GM19324 (cell line): ENCODE measurements at regions not wholly inside any gene's neighbourhood (a gene's known extent, or its start where the extent isn't known, plus 50 kb on each side); places are given as distances from the start of the nearest gene placed in this dataset.

Experiments used
- ATAC-seq: cut with Tn5 transposase; IDR thresholded peaks from one replicate; pipeline ENCODE4 v1.9.1; 2021; ENCODE audit warnings: mild to moderate bottlenecking, moderate library complexity; ENCODE audit not compliant: unreplicated experiment, low FRiP score

DNA sequence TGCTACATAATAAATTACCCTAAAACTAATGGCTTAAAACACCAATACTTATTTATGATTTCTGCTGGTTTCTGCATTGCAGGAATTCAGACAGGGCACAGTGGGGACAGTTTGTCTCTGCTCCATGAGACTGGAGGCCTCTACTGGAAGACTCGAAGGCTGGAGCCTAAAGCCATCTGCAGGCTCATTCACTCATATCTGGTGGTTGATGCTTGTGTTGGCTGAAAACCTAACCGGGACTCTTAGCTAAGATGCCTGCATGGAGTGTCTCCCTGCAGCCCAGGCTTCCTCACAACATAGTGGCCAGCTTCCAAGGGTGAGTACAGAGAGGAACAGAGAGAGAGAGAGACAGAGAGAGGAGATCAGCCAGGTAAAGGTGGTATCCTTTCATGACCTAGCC lies 195.5 kb upstream of the FOXA2 start:
- no peak for ATAC-seq

DNA sequence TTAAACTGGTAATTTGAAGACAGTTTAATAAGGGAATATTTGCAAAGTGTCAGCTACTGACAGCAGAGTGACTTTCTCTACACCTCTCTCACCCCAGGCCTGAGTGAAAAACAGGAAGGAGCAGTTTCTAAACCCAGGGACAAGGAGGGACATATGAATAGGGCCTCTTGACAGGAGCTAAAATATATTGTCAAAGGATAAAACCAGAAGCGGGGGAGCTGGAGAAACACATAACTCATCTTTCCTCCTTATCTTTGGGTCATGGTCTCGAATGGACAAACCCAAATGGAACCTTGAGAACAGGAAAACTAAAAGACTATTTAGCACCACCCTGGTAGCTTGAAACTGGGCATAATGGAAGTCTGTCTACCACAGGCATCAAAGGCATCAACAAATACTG lies 197.5 kb upstream of the FOXA2 start:
- no peak for ATAC-seq

DNA sequence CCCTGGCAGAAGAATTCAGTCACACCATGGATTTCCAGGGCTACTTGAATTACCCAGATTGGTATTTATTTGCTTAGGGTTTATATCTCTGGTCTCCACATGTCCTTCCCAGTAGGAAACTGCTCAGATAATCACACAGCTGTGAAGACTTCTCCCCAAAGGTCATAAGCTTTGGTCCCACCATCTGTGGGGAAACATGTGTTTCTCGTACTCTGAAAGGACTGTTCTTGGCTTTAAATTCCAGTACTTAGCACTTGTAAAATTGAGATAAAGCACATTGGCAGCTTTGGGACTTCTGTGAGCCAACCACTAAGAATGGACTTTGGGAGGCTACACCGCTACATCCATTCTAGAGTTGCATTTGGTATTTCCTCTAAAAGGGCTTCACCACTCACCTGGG lies 205.3 kb upstream of the FOXA2 start:
- no peak for ATAC-seq

DNA sequence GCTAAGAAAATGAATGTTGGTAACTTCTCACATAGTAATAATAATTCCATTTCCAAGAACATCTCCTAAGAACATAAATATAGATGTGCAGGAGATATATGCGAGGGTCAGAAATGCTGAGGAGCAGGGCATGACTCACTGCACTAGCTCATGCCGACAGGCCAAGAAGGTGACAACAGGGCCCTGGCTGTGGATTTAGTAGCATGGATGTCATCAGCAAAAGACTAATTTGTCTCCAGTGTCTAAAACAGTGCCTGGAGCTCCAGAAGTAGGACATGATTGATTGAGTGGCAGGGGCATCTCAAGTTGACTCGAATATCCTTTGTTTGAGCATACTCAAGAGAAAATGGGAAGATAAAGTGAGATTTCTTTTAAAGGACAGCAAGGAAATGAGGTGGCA lies 207.0 kb upstream of the FOXA2 start:
- ATAC-seq = no peak

DNA sequence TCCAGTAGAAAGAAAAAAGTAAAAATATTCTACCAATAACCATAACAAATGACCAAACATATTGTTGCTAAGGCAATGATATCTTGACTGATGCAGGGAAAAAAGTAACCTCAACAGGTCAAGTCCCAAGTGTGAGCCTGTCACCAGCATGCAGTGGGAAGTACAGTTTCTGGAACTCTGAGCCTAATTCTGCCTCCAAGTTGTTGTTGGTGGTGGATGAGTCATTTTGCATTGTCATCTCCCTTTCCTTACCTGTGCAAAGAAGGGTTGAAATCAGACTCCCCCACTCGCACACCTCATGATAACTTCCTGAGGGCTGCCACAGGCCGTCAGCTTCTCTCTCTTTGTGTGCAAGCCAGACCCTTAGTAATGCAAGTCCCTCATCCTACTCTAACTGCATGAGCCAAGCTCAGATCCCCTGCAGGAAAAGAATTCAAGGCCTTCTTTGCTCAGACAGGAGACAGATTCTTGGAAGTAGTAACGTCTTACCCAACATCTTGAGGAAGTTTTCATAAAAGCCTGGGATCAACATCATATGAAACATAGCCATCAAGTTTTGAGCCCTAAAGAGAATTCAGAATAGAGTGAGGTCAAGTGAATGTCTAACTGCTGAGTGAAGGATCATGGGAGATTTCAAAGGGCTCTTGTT lies 207.6 kb upstream of the FOXA2 start:
- ATAC-seq = no peak

DNA sequence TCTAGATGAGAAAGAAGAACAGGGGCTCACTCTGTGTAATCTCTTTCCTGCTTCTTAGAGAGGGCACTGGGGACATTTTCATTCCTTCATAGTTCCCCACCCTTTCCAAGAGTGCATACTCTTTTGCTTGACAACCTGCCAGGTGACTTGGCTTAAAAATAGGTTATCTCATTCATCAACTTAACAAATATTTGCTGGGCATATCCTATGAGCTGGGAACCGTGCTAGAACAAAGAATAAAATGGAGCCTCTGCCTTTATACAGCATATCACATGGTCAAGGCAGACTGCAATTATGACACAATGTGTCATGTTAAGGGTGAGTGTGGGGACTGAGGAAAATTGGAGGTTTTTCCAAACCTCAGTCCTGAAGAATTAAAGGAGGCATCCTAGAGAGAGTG lies 209.8 kb upstream of the FOXA2 start:
- no peak for ATAC-seq

DNA sequence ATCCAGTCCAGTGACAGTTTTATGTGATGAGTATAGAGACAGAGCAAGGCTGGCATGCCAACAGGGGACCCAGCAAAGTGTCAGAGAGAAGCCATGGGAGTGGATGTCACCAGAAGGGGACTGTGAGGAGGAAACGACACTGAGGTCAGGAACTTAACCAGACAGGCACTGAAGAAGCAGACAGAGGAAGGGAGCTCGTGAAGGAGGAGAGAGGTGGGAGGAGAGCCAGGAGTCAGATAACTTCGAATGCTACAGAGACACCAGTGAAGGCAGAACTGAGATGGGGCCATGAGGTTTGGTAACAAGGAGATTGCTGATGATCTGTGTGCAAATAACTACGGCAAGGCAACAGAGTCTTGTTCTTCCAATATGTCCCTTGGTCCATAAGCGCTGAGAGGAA lies 211.1 kb upstream of the FOXA2 start:
- no peak for ATAC-seq

DNA sequence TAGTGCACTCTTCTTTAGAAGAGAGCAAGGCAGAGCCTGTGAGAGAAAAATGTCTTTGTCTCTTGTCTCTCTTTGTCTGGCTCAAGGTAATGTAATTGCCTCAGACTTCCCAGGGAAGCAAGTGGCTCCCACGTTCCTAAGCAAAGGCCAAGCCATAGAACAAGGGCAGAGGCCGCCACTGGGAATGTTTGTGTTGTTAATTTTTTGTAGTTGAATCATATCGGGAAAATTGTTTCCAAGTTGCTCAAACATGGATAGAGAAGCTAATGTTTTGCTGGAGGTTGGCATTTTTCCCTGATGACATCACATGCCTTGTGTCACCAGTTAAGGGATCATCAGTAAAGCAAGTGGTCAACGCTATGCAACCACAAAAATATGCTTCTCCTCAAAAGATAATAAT lies 211.5 kb upstream of the FOXA2 start:
- no peak for ATAC-seq

DNA sequence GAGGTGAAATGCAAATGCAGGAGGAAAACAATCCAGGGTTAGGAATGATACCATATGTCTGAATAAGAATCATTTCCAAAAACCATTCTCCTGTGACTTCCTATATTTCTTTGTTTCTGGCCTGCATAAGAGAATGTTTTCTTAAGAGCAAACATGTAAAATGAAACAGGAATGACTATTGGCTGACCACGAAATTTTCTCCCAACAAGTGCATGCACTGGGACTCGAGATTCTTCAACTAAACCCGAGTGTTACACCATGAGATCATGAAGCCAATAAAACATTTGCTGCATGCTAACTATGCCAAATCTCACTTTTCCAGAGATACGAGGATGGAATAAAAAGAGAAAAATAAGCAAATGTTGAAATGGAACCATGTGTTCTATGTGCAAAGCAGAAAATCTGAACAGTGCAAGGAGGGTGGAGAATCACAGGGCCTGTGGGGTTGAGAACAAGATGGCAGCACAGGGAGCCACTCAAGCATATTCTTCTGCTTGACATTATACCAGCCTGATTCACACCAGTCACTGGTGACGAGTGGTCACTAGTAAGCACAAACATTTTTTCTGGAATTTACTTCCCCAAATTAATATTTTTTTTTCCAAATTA lies 212.2 kb upstream of the FOXA2 start:
- no peak for ATAC-seq

DNA sequence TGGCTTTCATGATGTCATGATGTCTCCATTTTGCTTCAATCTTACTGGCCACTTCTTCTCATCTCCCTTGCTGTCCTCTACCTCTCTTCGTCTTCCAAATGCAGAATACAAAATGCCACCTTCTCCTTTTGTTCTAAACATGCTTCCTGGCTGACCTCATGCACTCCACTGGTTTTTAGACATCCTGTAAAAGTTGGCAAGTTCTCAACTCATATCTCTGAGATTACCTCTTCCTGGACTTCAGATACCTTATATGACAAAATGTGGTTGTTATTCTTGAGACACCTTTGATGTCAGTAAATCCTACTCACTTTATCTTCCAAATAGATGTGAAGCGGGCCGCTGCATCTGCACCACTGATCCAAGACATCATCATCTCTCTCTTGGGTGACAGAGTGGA lies 212.7 kb upstream of the FOXA2 start:
- no peak for ATAC-seq

DNA sequence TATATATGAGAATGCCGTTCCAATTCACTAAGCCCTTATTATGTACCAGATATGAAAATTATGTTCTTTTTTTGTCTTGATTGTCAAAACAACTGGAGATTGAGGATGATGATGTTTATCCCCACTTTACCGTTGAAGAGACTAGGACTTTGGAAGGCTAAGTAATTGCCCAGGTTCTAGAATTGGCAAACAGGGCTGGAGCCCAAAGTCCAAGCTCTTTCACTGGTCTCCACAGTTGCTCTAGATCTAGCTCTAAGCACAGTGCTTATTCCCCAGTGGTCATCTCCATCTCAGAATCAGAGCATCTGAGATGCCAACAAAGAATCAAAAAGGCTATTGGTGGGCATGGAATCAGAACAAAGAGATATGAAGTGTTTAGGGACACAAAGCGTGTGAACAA lies 215.3 kb upstream of the FOXA2 start:
- no peak for ATAC-seq

DNA sequence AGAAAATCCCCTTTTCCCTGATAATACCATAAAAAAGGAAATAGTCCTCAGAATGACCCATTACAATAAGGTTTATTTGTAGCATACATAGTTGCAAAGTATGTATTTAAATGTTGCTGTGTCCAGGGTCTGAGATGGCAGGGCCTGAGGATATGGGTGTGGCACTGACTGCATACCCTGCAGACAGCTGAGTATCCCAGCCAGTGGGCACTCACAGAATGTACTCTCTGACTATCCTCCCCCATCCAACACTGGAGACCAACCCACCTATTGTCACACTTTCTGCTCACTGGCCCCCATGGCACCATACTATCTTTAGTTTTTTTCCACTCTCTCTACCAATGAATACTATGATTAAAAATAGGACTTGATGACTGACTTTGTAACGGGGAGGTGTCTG lies 215.8 kb upstream of the FOXA2 start:
- no peak for ATAC-seq

DNA sequence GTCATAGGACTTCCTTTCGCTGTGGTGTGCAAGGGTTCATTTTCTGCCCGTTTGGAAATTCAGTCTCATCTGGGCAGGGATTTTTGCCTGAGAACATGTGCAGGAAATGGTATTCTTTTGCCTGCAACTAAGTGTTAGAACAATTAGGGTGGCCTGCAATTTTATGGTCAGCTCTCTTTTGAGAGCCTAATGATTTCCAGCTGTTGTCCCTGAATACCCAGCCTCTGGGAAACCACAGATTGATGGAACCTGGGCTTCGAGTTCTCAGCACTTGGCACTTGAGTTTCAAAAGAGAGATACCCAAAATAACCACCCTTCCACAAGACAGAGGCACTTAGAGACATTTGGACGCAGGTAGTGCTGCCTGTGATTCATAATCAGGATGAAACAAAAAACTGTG lies 217.2 kb upstream of the FOXA2 start:
- no peak for ATAC-seq

DNA sequence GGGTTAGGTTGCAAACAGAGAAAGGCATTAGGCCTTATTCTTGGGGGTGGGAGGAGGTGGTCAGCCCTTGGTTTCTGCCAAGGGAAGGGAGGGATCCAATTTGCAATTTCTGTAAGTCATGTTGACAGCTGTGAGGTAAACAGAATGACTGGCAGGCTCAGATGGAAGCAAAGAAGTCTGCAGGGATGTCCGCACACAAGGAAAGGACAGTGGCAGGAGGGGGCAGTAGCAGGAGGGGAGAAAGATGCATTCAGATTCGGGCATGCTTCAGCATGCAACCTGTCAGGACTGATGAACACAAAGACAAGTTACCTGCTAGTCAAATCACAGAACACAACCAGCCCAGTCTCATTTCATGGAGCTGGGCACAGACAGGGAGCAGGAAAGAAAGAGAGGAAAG lies 217.9 kb upstream of the FOXA2 start:
- no peak for ATAC-seq

DNA sequence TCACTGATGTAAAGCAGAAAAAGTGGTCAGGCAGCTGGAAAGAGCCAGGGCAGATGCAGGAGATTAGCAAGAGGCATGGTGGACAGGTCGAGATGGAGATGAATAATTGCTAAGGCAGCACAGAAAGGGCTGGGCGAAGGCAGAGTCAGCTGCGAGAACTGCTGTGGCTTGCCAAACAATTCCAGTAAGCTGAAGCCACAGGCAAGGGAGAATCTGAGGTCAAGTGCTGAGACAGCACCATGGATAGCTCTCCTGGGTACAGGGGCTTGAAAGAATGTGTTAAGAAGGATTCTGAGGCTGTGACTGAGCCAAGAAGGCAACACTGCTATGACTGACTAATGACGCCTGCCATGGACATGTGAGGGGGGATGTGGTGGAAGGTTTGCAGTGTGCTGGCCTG lies 220.8 kb upstream of the FOXA2 start:
- ATAC-seq = no peak

DNA sequence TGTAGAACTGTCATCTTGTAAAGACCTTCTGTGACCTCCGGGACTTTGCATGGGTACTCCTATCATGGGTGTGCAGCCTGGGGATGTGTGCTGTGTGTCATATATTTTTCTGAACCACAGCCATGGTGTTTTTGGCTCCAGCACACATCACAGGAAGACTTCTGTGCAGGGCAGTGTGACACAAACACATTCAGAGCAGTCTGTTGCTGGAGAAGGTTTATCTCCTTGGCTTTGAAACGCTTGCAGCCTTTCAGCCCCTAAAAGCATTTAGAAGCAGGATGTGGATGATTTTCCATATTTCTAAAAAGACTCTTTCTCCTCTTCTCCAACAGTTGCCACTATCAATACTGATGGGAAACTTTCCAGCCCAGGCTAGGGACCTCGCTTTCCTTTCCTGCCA lies 221.6 kb upstream of the FOXA2 start:
- no peak for ATAC-seq

DNA sequence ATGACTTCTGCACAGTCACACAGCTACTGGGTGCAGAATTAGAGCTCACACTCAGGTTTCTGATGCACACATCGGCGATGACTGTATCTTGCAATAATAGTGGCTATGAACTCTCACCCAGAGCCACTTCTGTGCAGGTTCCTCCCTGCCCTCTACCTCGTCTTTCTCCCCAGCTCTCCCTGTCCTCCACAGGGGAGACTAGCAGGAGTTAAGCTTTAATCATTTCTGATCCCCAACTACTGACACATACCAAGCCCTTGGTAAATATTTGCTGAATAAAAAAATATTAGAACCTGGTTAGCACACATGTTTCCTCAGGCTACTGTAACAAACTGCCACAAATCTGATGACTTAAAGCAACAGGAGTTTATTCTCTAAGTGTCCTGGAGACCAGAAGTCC lies 222.7 kb upstream of the FOXA2 start:
- ATAC-seq = no peak

DNA sequence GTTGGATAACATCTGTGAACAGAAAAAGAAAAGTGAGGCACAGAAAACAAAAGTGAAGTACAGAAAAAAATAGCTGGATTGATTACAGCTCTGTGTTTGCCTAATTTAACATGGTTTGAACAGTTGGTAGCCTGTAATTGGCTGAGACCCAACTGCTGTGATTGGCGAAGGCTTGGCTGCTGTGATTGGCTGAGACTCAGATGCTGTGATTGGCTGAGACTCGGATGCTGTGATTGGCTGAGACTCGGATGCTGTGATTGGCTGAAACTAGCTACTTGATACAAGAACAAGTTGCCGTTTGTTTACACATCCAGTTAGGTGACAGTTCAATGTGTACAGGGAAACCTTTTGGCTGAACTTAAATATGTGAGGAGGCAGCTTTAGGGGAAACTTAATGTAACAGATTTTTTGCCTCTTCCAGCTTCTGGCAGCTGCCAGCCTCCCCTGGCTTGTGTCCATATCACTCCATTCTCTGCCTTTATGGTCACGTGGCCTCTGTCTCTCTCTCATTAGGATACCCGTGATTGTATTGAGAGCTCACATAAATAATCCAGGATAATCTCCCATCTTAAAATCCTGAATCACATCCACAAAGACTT lies 223.4 kb upstream of the FOXA2 start:
- no peak for ATAC-seq

DNA sequence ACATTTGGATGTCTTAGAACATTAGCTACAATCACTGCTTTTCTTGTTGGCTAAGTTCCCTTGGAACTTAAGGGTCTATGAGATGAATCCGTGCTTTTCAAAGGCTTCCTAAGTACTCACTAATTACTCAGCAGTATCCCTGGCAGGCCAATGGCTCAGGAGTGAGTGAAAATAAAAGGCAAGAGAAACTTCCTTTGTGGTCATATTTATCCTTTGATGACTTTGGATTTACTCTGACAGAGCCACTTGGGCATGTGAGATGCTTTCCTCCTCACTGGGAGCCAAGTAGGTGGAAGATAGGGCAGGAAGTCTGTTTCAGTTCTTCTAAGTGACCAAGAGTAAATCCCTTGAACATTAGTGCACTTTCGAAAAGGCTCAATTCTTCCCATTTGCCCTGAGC lies 224.3 kb upstream of the FOXA2 start:
- no peak for ATAC-seq

DNA sequence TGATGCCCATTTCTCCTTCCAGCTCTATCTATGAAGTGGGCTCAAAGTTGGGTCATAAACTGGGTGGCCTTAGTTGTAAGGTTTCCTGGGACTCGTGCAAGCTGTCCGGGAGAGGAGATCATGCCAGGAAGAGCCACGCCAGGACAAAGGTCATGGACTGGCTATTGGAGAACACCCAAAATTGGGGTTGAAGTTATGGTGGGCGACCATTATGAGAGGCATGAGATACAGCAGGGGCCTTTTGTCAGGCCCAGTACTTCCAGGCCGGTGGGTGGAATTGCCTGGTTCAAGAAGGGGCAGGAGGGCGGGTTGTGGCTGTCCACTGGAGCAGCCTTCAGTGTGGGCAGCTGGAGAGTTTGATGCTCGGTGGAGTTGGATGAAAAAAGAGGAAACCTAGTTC lies 225.1 kb upstream of the SSTR4 start:
- no peak for ATAC-seq

DNA sequence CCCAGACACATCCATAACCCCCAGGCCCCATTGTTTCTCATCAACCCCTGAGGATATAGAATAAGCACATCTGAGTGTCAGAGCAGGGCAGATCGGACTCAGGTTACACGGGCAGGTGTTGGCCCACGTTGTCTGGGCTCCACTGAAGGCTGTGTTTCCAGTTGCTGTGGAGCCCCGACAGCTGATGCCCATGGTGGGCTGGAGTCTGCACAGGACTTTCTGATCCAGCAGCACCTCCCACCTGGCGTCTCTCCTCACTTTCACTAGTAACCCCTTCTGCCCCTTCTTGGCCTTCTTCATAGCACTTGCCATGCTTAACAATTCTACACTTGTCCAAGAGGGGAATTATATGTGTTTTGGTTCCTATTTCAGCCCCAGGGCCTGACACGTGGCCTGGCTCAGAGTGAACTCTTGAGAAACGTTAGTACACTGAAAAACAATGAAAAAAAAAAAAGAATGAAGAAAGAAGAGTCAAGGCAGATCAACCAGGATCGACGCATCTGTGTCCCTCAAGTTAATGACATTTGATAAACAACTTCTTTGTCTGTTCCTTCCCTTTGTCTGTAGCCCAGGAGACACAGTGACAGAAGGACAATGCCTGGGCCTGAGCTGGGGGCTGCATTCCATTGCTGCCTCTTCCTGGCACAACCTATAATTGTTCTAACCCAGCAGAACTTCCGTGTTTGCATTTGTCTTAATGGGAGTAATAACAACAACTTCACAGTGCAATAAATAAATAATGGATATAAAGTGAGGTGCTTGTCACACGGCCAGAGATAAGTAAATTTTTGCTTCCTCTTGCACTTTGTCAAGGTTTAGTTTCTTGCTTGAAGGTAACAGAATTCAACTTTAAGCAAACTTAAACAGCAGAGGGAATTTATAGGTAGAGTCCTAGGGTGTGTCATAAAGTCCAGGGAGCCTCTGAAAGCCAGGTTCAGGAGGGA lies 224.2 kb upstream of the SSTR4 start:
- ATAC-seq = no peak
